ENCODE measurements at regions not wholly inside any gene's neighbourhood (a gene's known extent, or its start where the extent isn't known, plus 50 kb on each side); places are given as distances from the start of the nearest gene placed in this dataset.
"Not testable (repeated sequence)": the region's sequence is repeated elsewhere in the genome, so short reads cannot be mapped to it uniquely, and the experiment has no call there.

DNA sequence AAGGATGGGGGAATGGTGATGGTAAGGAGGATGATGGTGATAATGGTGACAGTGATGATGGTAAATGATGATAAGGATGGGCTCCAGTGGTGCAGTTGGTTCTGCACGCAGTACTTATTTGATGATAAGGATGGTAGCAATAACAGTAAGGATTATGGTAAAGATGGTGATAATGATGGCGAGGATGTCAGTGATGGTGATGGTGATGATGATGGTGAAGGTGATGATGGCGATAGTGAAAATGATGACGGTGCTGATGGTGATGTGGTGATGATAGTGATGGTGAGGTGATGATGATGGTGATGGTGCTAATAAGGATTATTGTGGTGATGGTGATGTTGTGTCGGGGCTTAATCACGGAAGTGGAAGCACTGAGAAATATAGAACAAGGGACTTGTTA lies 103.7 kb downstream of the C16orf95 start:
- TF ChIP-seq POLR2A (IDR thresholded peaks at IDR 0.05) (no peak), CTCF (IDR thresholded peaks at IDR 0.05) (no peak), EP300 (IDR thresholded peaks at IDR 0.05) (no peak)
- WGBS, 3 donors: 92 to 96% (median 94%) methylated on average over 6 of the region's 6 CpGs
- H3K27me3 ChIP-seq: no peaks in the 10 kb centered on the region
- no peak overlapping the region for H3K4me3 ChIP-seq
- no peak overlapping the region for H3K27ac ChIP-seq
- no peaks in the 10 kb centered on the region for H3K36me3 ChIP-seq
- no peaks in the 10 kb centered on the region for H3K4me1 ChIP-seq (ENCODE audit: insufficient read depth)
- no peak for DNase-seq
- intact Hi-C loops (cut with DNase I): no loop called here
- H3K9me3 ChIP-seq: no peaks in the 10 kb centered on the region

GRCh38 chr16:87216148-87216840 lies 100.9 kb downstream of the C16orf95 start:
- Histone ChIP-seq H3K27ac (no peak overlapping the region), H3K4me3 (no peak overlapping the region), H3K36me3 (no peaks in the 10 kb centered on the region), H3K4me1 (ENCODE audit: insufficient read depth) (no peaks in the 10 kb centered on the region), H3K27me3 (no peaks in the 10 kb centered on the region), H3K9me3 (no peaks in the 10 kb centered on the region)
- 72 to 81% (median 75%) methylated on average over 35 of the region's 35 CpGs for WGBS, 3 donors
- TF ChIP-seq CTCF (IDR thresholded peaks at IDR 0.05): no peak
- no peak for TF ChIP-seq POLR2A (IDR thresholded peaks at IDR 0.05)
- TF ChIP-seq EP300 (IDR thresholded peaks at IDR 0.05): no peak
- no peak for DNase-seq
- intact Hi-C loops (cut with DNase I): no loop called here

DNA sequence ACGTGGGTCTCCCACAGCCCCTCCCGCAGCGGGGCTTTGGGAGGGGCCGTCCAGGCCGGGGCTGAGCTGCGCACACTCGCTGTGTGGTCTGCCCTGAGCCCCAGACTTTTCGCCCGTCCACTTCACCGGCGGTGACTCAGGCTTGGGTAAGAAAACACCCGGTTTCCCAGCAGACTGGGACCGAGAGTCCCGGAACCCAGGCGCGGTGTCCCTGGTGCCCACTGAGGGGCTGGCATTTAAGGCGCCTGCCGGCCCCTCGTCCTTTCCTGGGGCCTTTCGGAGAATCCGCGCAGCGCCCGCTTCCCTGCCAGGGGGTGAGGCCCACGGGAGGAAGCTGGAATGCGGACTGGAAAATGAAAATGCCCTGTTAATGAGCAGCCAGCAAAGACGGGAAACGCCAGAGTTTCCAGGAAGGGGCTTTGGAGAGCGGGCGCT lies 100.3 kb downstream of the C16orf95 start:
- Histone ChIP-seq H3K4me3 (no peak overlapping the region), H3K9me3 (no peaks in the 10 kb centered on the region), H3K27me3 (no peaks in the 10 kb centered on the region), H3K27ac (no peak overlapping the region), H3K36me3 (no peaks in the 10 kb centered on the region), H3K4me1 (ENCODE audit: insufficient read depth) (no peaks in the 10 kb centered on the region)
- TF ChIP-seq CTCF (IDR thresholded peaks at IDR 0.05) (no peak), POLR2A (IDR thresholded peaks at IDR 0.05) (no peak), EP300 (IDR thresholded peaks at IDR 0.05) (no peak)
- 74 to 88% (median 81%) methylated on average over 30 of the region's 30 CpGs for WGBS, 3 donors
- intact Hi-C loops (cut with DNase I): no loop called here
- DNase-seq: no peak

DNA sequence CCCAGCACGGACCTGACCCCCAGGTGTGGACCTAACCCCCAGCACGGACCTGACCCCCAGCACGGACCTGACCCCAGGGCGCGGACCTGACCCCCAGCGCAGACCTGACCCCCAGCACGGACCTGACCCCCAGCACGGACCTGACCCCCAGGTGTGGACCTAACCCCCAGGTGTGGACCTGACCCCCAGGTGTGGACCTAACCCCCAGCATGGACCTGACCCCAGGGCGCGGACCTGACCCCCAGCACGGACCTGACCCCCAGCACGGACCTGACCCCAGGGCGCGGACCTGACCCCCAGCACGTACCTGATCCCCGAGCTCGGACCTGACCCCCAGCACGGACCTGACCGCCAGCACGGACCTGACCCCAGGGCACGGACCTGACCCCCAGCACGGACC lies 99.4 kb downstream of the C16orf95 start:
- DNase-seq; H3K27me3 ChIP-seq; H3K36me3 ChIP-seq; H3K4me1 ChIP-seq (ENCODE audit: insufficient read depth); H3K4me3 ChIP-seq; H3K27ac ChIP-seq; H3K9me3 ChIP-seq; intact Hi-C loops (cut with DNase I): not testable (repeated sequence)
- WGBS, 3 donors: 77 to 100% methylated on average over 1 to 22 of the region's 22 CpGs; no CpG with 5 or more reads in 1 of the 3 donors

DNA sequence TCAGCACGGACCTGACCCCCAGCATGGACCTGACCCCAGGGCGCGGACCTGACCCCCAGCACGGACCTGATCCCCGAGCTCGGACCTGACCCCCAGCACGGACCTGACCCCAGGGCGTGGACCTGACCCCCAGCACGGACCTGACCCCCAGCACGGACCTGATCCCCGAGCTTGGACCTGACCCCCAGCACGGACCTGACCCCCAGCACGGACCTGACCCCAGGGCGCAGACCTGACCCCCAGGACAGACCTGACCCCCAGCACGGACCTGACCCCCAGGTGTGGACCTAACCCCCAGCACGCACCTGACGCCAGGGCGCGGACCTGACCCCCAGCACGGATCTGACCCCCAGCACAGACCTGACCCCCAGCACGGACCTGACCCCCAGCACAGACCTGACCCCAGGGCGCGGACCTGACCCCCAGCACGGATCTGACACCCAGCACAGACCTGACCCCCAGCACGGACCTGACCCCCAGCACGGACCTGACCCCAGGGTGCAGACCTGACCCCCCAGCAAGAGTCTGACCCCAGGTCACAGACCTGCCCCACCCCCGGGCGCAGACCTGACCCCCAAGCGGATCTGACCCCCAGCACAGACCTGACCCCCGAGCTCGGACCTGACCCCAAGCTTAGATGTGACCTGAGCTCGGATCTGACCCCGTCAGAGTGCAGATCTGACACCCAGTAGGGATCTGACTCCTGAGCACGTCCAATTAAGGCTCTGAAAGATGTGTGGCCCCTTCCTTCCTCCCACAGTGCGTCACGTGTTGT lies 98.7 kb downstream of the C16orf95 start:
- no peak for DNase-seq
- 82 to 94% (median 83%) methylated on average over 16 to 33 of the region's 36 CpGs for WGBS, 3 donors
- Histone ChIP-seq H3K27me3 (no peaks in the 10 kb centered on the region), H3K36me3 (no peaks in the 10 kb centered on the region), H3K9me3 (no peaks in the 10 kb centered on the region), H3K4me3 (no peak overlapping the region), H3K27ac (no peak overlapping the region), H3K4me1 (ENCODE audit: insufficient read depth) (no peaks in the 10 kb centered on the region)
- intact Hi-C loops (cut with DNase I): no loop called here
- no peak for TF ChIP-seq EP300 (IDR thresholded peaks at IDR 0.05)
- no peak for TF ChIP-seq CTCF (IDR thresholded peaks at IDR 0.05)
- TF ChIP-seq POLR2A (IDR thresholded peaks at IDR 0.05): no peak

Data from ovary (tissue), 7 donors.